ENCODE measurements at regions not wholly inside any gene's neighbourhood (a gene's known extent, or its start where the extent isn't known, plus 50 kb on each side); places are given as distances from the start of the nearest gene placed in this dataset.

DNA sequence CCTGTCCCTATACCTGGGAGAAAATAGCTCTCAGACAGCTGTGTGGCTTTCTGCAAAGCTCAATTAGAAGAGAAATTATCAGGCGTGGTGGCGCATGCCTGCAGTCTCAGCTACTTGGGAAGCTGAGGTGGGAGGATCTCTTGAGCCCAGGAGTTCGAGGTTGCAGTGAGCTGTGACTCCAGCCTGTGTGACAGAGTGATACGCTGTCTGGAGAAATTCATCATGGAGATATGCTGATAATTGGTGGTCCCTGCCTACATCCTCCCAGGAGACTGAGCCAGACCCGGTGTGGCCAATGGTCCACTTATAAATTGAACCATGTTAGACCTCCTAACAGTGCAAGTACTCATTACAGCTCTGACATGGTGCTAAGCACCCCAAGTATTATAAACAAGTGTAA is 58.7 kb upstream of the ZNF599 start:
- Mint-ChIP-seq H3K27me3 (ENCODE audit: low read depth) (peaks cover 13% of the 10 kb centered on the region), H3K4me3 (no peak overlapping the region), H3K36me3 (ENCODE audit: low read depth) (no peaks in the 10 kb centered on the region), H3K27ac (no peak overlapping the region), H3K9me3 (no peaks in the 10 kb centered on the region), H3K4me1 (no peaks in the 10 kb centered on the region)
- TF ChIP-seq, protein P1, sequence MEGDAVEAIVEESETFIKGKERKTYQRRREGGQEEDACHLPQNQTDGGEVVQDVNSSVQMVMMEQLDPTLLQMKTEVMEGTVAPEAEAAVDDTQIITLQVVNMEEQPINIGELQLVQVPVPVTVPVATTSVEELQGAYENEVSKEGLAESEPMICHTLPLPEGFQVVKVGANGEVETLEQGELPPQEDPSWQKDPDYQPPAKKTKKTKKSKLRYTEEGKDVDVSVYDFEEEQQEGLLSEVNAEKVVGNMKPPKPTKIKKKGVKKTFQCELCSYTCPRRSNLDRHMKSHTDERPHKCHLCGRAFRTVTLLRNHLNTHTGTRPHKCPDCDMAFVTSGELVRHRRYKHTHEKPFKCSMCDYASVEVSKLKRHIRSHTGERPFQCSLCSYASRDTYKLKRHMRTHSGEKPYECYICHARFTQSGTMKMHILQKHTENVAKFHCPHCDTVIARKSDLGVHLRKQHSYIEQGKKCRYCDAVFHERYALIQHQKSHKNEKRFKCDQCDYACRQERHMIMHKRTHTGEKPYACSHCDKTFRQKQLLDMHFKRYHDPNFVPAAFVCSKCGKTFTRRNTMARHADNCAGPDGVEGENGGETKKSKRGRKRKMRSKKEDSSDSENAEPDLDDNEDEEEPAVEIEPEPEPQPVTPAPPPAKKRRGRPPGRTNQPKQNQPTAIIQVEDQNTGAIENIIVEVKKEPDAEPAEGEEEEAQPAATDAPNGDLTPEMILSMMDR (IDR thresholded peaks at IDR 0.05; ENCODE audit: unreplicated experiment in 3 of 3) = no peak

DNA sequence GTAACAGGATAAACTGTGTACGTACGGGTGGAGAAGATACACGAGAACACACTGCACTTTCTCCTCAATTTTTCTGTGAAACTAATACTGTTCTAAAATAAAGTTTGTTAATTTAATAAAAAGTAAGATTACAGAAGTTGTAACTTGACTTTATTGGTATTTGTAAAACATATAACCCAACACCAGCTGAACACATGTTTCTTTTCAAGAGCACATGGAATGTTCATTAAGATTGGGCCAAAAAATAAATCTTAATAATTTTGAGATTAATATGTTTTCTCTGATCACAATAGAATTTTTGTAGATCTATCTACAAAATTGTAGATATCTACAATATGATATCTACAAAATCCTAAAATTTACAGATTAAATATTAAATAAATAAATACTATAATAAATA is 55.1 kb upstream of the ZNF599 start:
- no peaks in the 10 kb centered on the region for H3K4me1 Mint-ChIP-seq
- TF ChIP-seq, protein P1 (IDR thresholded peaks at IDR 0.05; ENCODE audit: unreplicated experiment in 3 of 3) = no peak
- no peaks in the 10 kb centered on the region for H3K9me3 Mint-ChIP-seq
- H3K4me3 Mint-ChIP-seq = no peak overlapping the region
- H3K36me3 Mint-ChIP-seq (ENCODE audit: low read depth) = no peaks in the 10 kb centered on the region
- H3K27ac Mint-ChIP-seq = no peak overlapping the region
- no peaks in the 10 kb centered on the region for H3K27me3 Mint-ChIP-seq (ENCODE audit: low read depth)

GRCh38 chr19:34825212-34825611 is 52.2 kb upstream of the ZNF599 start:
- H3K27me3 Mint-ChIP-seq (ENCODE audit: low read depth) = no peaks in the 10 kb centered on the region
- TF ChIP-seq, protein P1 (IDR thresholded peaks at IDR 0.05; ENCODE audit: unreplicated experiment in 3 of 3) = no peak
- H3K4me1 Mint-ChIP-seq = no peaks in the 10 kb centered on the region
- no peak overlapping the region for H3K4me3 Mint-ChIP-seq
- H3K36me3 Mint-ChIP-seq (ENCODE audit: low read depth) = no peaks in the 10 kb centered on the region
- no peak overlapping the region for H3K27ac Mint-ChIP-seq
- no peaks in the 10 kb centered on the region for H3K9me3 Mint-ChIP-seq

DNA sequence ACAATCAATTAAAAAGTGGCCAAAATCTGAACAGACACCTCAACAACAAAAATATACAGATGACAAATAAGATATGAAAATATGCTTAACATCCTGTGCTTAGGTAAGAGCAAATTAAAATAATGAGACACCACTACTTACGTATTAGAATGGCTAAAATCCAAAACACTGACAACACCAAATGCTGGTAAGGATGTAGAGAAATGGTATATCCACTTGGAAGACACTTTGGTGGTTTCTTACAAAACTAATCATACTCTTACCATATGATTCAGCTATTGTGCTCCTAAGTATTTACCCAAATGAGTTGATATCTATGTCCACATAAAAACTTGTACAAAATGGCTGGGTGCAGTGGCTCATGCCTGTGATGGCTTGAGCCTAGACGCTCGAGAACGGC is 51.7 kb upstream of the ZNF599 start:
- H3K9me3 Mint-ChIP-seq = no peaks in the 10 kb centered on the region
- H3K4me3 Mint-ChIP-seq = no peak overlapping the region
- no peaks in the 10 kb centered on the region for H3K4me1 Mint-ChIP-seq
- no peaks in the 10 kb centered on the region for H3K36me3 Mint-ChIP-seq (ENCODE audit: low read depth)
- H3K27me3 Mint-ChIP-seq (ENCODE audit: low read depth) = no peaks in the 10 kb centered on the region
- H3K27ac Mint-ChIP-seq = no peak overlapping the region
- TF ChIP-seq, protein P1 (IDR thresholded peaks at IDR 0.05; ENCODE audit: unreplicated experiment in 3 of 3) = no peak

All from nephron (organoid).